ENCODE measurements at regions not wholly inside any gene's neighbourhood (a gene's known extent, or its start where the extent isn't known, plus 50 kb on each side); places are given as distances from the start of the nearest gene placed in this dataset.

DNA sequence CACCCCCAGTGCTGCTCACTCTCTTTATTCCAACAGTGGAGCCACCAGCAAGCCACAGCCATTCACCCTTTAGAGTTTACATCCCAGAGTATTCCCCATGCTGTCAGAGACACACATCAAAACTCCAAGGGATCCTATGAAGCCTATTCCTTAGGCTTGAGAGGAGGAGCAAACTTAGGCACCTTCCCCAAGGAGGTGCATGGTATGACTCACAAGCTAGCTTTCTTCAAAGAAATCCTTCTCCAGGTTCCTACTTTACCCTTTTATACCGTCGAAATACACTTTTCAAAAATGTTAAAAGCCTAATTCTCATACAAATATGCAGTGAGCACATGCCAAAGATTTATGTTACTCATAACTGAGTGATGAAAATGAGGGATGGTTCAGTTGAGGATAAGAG, 175.4 kb downstream of the ETNK1 start:
- TF ChIP-seq JUN (CRISPR knock-in tag; IDR thresholded peaks at IDR 0.05), result no peak
- TF ChIP-seq, protein P1, sequence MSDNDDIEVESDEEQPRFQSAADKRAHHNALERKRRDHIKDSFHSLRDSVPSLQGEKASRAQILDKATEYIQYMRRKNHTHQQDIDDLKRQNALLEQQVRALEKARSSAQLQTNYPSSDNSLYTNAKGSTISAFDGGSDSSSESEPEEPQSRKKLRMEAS (CRISPR knock-in tag; IDR thresholded peaks at IDR 0.05), result no peak
- TF ChIP-seq, protein P2, sequence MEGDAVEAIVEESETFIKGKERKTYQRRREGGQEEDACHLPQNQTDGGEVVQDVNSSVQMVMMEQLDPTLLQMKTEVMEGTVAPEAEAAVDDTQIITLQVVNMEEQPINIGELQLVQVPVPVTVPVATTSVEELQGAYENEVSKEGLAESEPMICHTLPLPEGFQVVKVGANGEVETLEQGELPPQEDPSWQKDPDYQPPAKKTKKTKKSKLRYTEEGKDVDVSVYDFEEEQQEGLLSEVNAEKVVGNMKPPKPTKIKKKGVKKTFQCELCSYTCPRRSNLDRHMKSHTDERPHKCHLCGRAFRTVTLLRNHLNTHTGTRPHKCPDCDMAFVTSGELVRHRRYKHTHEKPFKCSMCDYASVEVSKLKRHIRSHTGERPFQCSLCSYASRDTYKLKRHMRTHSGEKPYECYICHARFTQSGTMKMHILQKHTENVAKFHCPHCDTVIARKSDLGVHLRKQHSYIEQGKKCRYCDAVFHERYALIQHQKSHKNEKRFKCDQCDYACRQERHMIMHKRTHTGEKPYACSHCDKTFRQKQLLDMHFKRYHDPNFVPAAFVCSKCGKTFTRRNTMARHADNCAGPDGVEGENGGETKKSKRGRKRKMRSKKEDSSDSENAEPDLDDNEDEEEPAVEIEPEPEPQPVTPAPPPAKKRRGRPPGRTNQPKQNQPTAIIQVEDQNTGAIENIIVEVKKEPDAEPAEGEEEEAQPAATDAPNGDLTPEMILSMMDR (IDR thresholded peaks at IDR 0.05), result no peak
- TF ChIP-seq, protein P3, sequence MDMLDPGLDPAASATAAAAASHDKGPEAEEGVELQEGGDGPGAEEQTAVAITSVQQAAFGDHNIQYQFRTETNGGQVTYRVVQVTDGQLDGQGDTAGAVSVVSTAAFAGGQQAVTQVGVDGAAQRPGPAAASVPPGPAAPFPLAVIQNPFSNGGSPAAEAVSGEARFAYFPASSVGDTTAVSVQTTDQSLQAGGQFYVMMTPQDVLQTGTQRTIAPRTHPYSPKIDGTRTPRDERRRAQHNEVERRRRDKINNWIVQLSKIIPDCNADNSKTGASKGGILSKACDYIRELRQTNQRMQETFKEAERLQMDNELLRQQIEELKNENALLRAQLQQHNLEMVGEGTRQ (CRISPR knock-in tag; IDR thresholded peaks at IDR 0.05), result no peak
- no peak for TF ChIP-seq ATF1 (CRISPR knock-in tag; IDR thresholded peaks at IDR 0.05)
- TF ChIP-seq TP53 (CRISPR knock-in tag; IDR thresholded peaks at IDR 0.05), result no peak
- TF ChIP-seq OVOL2 (CRISPR knock-in tag; IDR thresholded peaks at IDR 0.05; ENCODE audit: borderline replicate concordance), result no peak
